Ishikawa (cell line): ENCODE measurements at regions not wholly inside any gene's neighbourhood (a gene's known extent, or its start where the extent isn't known, plus 50 kb on each side); places are given as distances from the start of the nearest gene placed in this dataset.

Experiments
- CEBPB ChIP-seq: IDR thresholded peaks from 2 replicates; pipeline ENCODE4 v1.6.1; 2012
- CREB1 ChIP-seq: IDR thresholded peaks from 2 replicates; pipeline ENCODE4 v1.6.1; 2012; ENCODE audit warnings: low read depth
- EP300 ChIP-seq: IDR thresholded peaks from 2 replicates; pipeline ENCODE4 v1.6.1; 2012; ENCODE audit warnings: borderline replicate concordance
- FOXM1 ChIP-seq: IDR thresholded peaks from 2 replicates; pipeline ENCODE4 v1.6.1; 2012; ENCODE audit warnings: low read depth, borderline replicate concordance
- NFIC ChIP-seq: IDR thresholded peaks from 2 replicates; pipeline ENCODE4 v1.6.1; 2012
- RAD21 ChIP-seq: IDR thresholded peaks from 2 replicates; pipeline ENCODE4 v1.6.1; 2012; ENCODE audit warnings: low read depth
- TAF1 ChIP-seq: IDR thresholded peaks from 2 replicates; pipeline ENCODE4 v1.6.1; 2012; ENCODE audit warnings: low read depth, mild to moderate bottlenecking
- TCF12 ChIP-seq: IDR thresholded peaks from 2 replicates; pipeline ENCODE4 v1.6.1; 2012; ENCODE audit warnings: low read depth
- TEAD4 ChIP-seq: IDR thresholded peaks from 2 replicates; pipeline ENCODE4 v1.6.1; 2012
- YY1 ChIP-seq: IDR thresholded peaks from 2 replicates; pipeline ENCODE4 v1.6.1; 2012; ENCODE audit warnings: low read depth
- ZBTB7A ChIP-seq: IDR thresholded peaks from 2 replicates; pipeline ENCODE4 v1.6.1; 2012; ENCODE audit warnings: low read depth
- TF ChIP-seq, protein P1 (sequence below): IDR thresholded peaks from 2 replicates; pipeline ENCODE4 v1.6.1; 2012
- TF ChIP-seq, protein P2 (sequence below): IDR thresholded peaks from 2 replicates; pipeline ENCODE4 v1.6.1; 2012; ENCODE audit warnings: low read depth, mild to moderate bottlenecking
- TF ChIP-seq, protein P3 (sequence below): IDR thresholded peaks from 2 replicates; pipeline ENCODE4 v1.6.1; 2012

DNA sequence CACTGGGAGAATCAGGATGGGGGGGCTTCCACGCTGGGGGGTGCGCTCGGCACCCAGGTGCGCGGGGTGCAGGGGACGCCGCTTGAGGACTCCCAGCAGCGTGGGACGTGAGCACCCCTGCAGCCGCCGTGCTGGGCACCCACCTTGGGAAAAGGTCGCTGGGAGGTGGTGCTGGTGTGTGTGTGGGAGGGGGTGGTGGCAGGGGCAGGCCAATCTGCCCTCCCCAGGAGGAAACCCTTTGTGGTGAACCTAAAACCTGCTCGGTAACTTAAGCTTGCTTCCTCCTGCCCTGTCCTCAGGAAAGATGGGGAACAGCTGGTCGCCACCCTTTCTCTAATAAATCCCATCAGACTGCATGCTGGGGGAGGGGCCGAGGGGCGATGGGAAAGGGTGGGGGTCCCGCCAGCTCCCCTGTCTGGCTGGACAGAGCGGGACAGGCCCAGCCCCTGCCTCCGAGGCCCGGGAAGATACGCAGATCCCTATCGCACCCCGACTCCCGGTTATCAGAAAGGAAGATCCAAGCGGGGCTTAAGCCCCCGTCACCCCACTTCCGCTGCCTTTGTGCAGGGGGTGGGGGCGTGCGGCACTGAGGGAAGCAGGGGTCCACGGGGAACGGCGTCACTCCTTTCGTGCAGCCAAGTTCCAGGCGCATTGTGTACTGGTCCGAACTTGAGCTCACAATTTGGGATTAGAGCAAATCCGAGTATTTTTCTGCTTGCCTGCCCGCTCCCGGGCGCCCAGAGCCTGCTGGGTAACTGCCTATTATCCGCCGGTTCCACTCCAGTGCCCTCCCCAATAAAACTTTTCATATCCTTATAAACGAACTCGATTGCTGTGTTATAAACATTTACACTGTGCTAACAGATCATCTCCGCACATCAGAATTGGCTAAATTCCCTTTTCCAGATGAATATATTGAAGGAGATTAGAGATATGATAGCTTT is 64.6 kb downstream of the UNCX start:
- TF ChIP-seq CREB1 (no peak), TCF12 (no peak), EP300 (no peak), TEAD4 (no peak), NFIC (no peak), CEBPB (no peak)
- TF ChIP-seq, protein P1, sequence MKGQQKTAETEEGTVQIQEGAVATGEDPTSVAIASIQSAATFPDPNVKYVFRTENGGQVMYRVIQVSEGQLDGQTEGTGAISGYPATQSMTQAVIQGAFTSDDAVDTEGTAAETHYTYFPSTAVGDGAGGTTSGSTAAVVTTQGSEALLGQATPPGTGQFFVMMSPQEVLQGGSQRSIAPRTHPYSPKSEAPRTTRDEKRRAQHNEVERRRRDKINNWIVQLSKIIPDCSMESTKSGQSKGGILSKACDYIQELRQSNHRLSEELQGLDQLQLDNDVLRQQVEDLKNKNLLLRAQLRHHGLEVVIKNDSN: no peak
- TF ChIP-seq, protein P2, sequence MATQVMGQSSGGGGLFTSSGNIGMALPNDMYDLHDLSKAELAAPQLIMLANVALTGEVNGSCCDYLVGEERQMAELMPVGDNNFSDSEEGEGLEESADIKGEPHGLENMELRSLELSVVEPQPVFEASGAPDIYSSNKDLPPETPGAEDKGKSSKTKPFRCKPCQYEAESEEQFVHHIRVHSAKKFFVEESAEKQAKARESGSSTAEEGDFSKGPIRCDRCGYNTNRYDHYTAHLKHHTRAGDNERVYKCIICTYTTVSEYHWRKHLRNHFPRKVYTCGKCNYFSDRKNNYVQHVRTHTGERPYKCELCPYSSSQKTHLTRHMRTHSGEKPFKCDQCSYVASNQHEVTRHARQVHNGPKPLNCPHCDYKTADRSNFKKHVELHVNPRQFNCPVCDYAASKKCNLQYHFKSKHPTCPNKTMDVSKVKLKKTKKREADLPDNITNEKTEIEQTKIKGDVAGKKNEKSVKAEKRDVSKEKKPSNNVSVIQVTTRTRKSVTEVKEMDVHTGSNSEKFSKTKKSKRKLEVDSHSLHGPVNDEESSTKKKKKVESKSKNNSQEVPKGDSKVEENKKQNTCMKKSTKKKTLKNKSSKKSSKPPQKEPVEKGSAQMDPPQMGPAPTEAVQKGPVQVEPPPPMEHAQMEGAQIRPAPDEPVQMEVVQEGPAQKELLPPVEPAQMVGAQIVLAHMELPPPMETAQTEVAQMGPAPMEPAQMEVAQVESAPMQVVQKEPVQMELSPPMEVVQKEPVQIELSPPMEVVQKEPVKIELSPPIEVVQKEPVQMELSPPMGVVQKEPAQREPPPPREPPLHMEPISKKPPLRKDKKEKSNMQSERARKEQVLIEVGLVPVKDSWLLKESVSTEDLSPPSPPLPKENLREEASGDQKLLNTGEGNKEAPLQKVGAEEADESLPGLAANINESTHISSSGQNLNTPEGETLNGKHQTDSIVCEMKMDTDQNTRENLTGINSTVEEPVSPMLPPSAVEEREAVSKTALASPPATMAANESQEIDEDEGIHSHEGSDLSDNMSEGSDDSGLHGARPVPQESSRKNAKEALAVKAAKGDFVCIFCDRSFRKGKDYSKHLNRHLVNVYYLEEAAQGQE: no peak
- TF ChIP-seq, protein P3, sequence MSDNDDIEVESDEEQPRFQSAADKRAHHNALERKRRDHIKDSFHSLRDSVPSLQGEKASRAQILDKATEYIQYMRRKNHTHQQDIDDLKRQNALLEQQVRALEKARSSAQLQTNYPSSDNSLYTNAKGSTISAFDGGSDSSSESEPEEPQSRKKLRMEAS: no peak

DNA sequence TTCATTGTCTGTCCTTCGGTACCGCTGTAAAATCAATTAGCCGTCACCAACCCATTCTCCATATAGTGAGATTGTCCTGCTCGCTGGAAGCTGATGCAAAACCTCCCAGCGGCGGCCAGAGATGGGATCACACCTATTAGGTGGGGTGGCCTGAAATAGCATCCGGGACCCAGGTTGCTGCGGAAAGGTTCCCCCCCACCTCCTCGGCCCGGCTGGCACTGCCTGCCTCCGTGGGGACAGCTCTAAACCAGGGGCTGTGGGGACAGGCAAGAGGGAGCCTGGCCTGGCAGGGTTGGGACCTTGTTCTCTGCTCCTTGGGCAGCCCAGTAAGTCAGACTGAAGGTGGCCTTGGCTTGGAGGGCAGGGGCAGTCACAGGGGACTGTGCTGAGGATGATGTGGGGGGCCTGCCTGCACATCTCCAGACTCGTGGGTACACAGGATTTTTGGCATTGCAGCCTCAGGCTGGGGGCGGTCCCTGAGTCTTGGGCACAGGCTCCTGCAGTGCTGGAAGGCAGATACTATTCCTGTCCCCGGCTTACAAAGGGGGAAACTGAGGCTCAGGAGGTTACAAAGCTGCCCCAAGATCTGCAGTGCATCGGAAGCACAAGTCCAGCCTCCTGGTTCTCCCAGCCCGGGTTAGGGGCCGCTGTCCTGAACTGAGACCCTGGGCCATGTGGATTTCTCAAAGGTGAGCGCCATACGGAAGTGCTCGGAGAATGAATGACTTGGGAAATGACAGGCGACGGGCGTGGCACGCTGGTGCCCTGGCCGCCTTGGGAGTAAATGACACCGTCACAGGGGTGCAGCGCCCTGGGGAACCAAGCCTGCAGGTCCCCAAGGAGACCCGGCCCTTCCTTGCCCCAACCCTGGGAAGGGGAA is 65.6 kb downstream of the UNCX start:
- no peak for TF ChIP-seq CREB1
- TF ChIP-seq ZBTB7A: no peak
- no peak for TF ChIP-seq TAF1
- no peak for TF ChIP-seq FOXM1
- TF ChIP-seq, protein P1: no peak
- no peak for TF ChIP-seq CEBPB
- TF ChIP-seq EP300: no peak
- TF ChIP-seq, protein P3: no peak
- TF ChIP-seq, protein P2: no peak

DNA sequence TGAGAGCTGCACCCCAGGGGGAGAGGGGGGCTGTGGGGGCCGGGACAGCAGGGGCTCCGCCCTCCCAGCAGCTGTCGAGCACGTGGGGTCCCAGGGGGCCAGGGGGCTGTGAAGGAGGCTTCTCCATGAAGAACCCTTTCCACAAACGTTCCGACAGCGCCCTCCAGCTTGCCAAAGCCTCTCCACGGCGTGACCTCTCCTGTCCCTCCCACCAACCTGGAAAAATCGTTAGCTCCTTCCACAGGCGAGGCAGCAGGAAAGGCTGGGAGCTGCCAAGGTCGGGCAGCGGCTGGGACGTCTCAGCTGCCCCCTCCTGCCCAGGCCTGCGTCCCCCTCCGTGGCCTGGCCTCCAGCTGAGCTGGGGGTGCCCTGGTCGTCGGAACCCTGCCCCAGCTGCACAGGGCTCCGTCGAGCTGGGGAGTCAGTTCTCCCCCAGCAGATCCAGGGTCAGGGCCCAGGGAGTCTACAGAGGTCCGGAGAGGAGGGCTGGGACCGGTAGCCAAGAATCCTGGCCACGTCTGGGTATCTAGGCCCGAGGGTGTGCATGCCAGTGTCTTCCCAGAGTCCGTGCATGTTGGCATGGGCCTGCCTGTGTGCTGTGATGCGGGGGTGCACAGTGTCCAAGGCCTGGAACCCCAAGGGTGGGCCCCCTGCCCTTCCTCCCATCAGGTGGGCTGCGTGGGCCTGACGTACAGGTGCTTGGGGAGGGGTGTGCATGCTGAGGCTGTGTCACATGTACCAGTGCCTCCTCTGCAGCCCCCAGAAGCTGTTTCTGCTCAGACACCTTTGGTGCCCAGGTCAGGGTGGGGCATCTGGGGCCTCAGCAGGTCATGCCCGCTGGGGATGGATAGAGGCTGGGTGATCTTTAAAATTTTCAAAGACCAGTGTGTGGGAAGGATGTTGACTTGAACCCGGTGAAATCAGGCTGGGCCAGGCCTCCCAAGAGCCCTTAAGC is 66.5 kb downstream of the UNCX start:
- no peak for TF ChIP-seq YY1
- no peak for TF ChIP-seq RAD21
- TF ChIP-seq FOXM1: no peak
- TF ChIP-seq CREB1: no peak
- no peak for TF ChIP-seq NFIC
- no peak for TF ChIP-seq TEAD4
- no peak for TF ChIP-seq EP300
- no peak for TF ChIP-seq CEBPB
- TF ChIP-seq, protein P3: no peak
- no peak for TF ChIP-seq TCF12

DNA sequence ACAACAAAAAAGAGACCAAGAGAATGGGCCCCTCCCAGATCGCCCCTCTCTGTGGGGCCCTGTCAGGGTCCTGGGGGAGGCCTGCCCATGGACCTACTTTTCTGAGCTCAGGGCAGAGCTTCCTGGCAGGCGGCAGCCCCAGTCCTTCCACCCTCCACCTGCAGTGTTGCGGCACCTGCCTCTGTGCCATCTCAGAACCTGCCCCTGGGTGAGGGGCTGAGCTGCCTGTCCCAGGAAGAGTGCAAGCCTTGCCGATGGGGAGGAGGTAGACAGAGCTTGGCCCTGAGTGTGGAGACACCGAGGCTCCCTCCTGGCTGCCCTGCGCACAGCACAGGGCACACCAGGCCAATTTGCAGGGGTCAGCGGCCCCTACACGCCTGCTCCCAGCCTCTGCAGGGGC is 67.5 kb downstream of the UNCX start:
- TF ChIP-seq TAF1: no peak
- TF ChIP-seq RAD21: no peak
- TF ChIP-seq YY1: no peak
- TF ChIP-seq EP300: no peak
- no peak for TF ChIP-seq CEBPB
- no peak for TF ChIP-seq TEAD4
- no peak for TF ChIP-seq NFIC
- no peak for TF ChIP-seq FOXM1
- TF ChIP-seq, protein P2: no peak
- no peak for TF ChIP-seq ZBTB7A
- no peak for TF ChIP-seq CREB1
- TF ChIP-seq TCF12: no peak
